K562 (cell line): ENCODE measurements at regions not wholly inside any gene's neighbourhood (a gene's known extent, or its start where the extent isn't known, plus 50 kb on each side); places are given as distances from the start of the nearest gene placed in this dataset.
"Not testable (repeated sequence)": the region's sequence is repeated elsewhere in the genome, so short reads cannot be mapped to it uniquely, and the experiment has no call there.

Experiments used
- ATAC-seq: fragments of 200-7000 bp; cut with Tn5 transposase; 3 replicates; pipeline ENCODE4 v1.9.1; 2020; ENCODE audit warnings: moderate library complexity
- BruUV-seq: library from RNA; stranded (reverse); fragments of 400-500 nt; replicated peaks from 2 replicates; lab custom pipeline; 2021; lab: Mats Ljungman, UMichigan
- CTCF ChIA-PET: fragments of 300-600 bp; formaldehyde crosslinking; extraction: SDS; loops from one replicate; lab custom pipeline; 2021; ENCODE audit warnings: low intra/inter-chr PET ratio; lab: Yijun Ruan, JAX
- POLR2A ChIA-PET: fragments of 300-600, 350-650 bp; sonication (Branson Sonifier 250); formaldehyde crosslinking; extraction: SDS; loops from one replicate; lab custom pipeline; 2021; ENCODE audit warnings: antibody characterized with exemption, inconsistent platforms; lab: Yijun Ruan, JAX
- DNase-seq, 4 experiments: peaks; one replicate each; pipeline versions ENCODE4 v3.0.0 to v3.0.0-alpha.2; 2011 to 2018; ENCODE audit warnings: low spot score in 3 of 4, mixed read lengths in 3 of 4; ENCODE audit errors: extremely low read depth in 1 of 4
- FAIRE-seq: peaks from 2 replicates; lab custom pipeline; 2011; peaks lifted over from hg19 to GRCh38; lab: Jason Lieb, UNC
- H2AFZ ChIP-seq: 2 replicates; pipeline ENCODE4 v1.6.0; 2011; ENCODE audit warnings: low read depth, low read length, control low read depth, inconsistent platforms
- H3K27ac ChIP-seq: fragments of 200-600 bp; 3 replicates; pipeline ENCODE4 v1.8.0; 2011; ENCODE audit warnings: low read depth, mild to moderate bottlenecking, control low read depth, inconsistent platforms, low read length, moderate library complexity, mixed read lengths; ENCODE audit errors: extremely low read depth
- H3K27me3 ChIP-seq, 2 experiments: fragments of 300-600 bp in 1 of 2; 2 replicates in 1 of 2; 3 replicates in 1 of 2; pipeline versions ENCODE4 v1.6.0 to v1.8.0; 2011; ENCODE audit warnings: inconsistent platforms in 2 of 2, low read length in 2 of 2, mild to moderate bottlenecking in 1 of 2, mixed read lengths in 1 of 2, moderate library complexity in 1 of 2; ENCODE audit not compliant: control insufficient read depth in 2 of 2, insufficient read depth in 2 of 2
- H3K36me3 ChIP-seq: fragments of 300-600 bp; 3 replicates; pipeline ENCODE4 v1.8.0; 2011; ENCODE audit warnings: mild to moderate bottlenecking, low read length, inconsistent platforms; ENCODE audit not compliant: control insufficient read depth, insufficient read depth
- H3K4me1 ChIP-seq, 2 experiments: fragments of 200-600 bp in 1 of 2; replicated peaks in 1 of 2; 2 replicates in 1 of 2; 3 replicates in 1 of 2; pipeline versions ENCODE4 v1.5.1 to v1.8.0; 2011; ENCODE audit warnings: inconsistent platforms in 2 of 2, low read length in 2 of 2, mild to moderate bottlenecking in 1 of 2, mixed read lengths in 1 of 2, moderate library complexity in 1 of 2; ENCODE audit not compliant: control insufficient read depth in 2 of 2, insufficient read depth in 2 of 2
- H3K4me2 ChIP-seq: 2 replicates; pipeline ENCODE4 v1.6.1; 2011; ENCODE audit warnings: low read length, control low read depth, inconsistent platforms, mixed read lengths; ENCODE audit not compliant: insufficient read depth
- H3K4me3 ChIP-seq: fragments of 200-600 bp; sonication (generic), shearing (Covaris generic); 2 replicates; pipeline ENCODE4 v1.5.1; 2016; ENCODE audit warnings: control low read depth, inconsistent platforms
- H3K79me2 ChIP-seq: fragments of 200-600 bp; 3 replicates; pipeline ENCODE4 v1.8.0; 2011; ENCODE audit warnings: low read length, inconsistent platforms; ENCODE audit not compliant: control insufficient read depth, insufficient read depth
- H3K9ac ChIP-seq, 2 experiments: 2 replicates each; pipeline versions ENCODE4 v1.6.0 to v1.6.1; 2011; ENCODE audit warnings: low read depth in 2 of 2, low read length in 2 of 2, control low read depth in 1 of 2, inconsistent platforms in 1 of 2, mild to moderate bottlenecking in 1 of 2, mixed read lengths in 1 of 2; ENCODE audit not compliant: insufficient read depth in 1 of 2
- H3K9me1 ChIP-seq: one replicate; pipeline ENCODE4 v1.6.0; 2011; ENCODE audit warnings: inconsistent platforms, mild to moderate bottlenecking, low read length, moderate library complexity; ENCODE audit not compliant: control insufficient read depth, insufficient read depth
- H3K9me3 ChIP-seq: replicated peaks from 2 replicates; pipeline ENCODE4 v1.5.1; 2011; ENCODE audit warnings: low read depth, low read length, inconsistent platforms; ENCODE audit not compliant: control insufficient read depth, insufficient read depth
- H4K20me1 ChIP-seq: replicated peaks from 2 replicates; pipeline ENCODE4 v1.6.1; 2011; ENCODE audit warnings: low read length, inconsistent platforms, mixed read lengths; ENCODE audit not compliant: control insufficient read depth, insufficient read depth
- RBBP5 ChIP-seq: fragments of 200-600 bp; sonication (generic); IDR thresholded peaks from 2 replicates; pipeline ENCODE4 v1.6.1; 2012; ENCODE audit warnings: borderline replicate concordance, mild to moderate bottlenecking, low read length, control low read depth, inconsistent platforms; ENCODE audit not compliant: insufficient read depth, poor library complexity, severe bottlenecking
- ZNF778 ChIP-seq: fragments of 450-650 bp; formaldehyde crosslinking; IDR thresholded peaks from 2 replicates; pipeline ENCODE4 v1.4.0; 2020; ENCODE audit warnings: mild to moderate bottlenecking, moderate library complexity
- WGBS: fragments of 100-300 bp; shearing (Covaris generic); methylation state at CpG from one replicate; pipeline ENCODE4 v1.1.6; 2016; ENCODE audit warnings: low coverage, mixed read lengths; ENCODE audit not compliant: insufficient coverage; ENCODE audit errors: missing lambda C conversion rate; 5-methylcytosine and 5-hydroxymethylcytosine counted together
- in situ Hi-C: fragments of 300-500 bp; cut with MboI; formaldehyde crosslinking; loops from 4 replicates; pipeline ENCODE4 v1.15.0; 2018; ENCODE audit warnings: inconsistent platforms, mixed read lengths
- intact Hi-C: fragments of 100-400 bp; cut with micrococcal nuclease; formaldehyde crosslinking; loops from 2 replicates; pipeline ENCODE4 v1.14.2; 2022

GRCh38 chr15:77895742-77896141 lies 181.8 kb downstream of the TBC1D2B start:
- Histone ChIP-seq H3K4me2 (no peak overlapping the region), H3K27ac (no peak overlapping the region), H3K36me3 (no peaks in the 10 kb centered on the region), H3K9me3 (no peaks in the 10 kb centered on the region), H3K9me1 (peaks cover 3% of the 10 kb centered on the region), H3K4me3 (no peak overlapping the region), H3K79me2 (no peaks in the 10 kb centered on the region), H4K20me1 (no peaks in the 10 kb centered on the region), H3K27me3 (peaks cover 7 to 50% of the 10 kb centered on the region in 2 experiments), H2AFZ (no peak overlapping the region), H3K4me1 (peaks cover 2 to 14% of the 10 kb centered on the region in 2 experiments; a peak in 3 of 5 replicates), H3K9ac (no peak overlapping the region)
- ChIA-PET CTCF (no interaction called here), POLR2A (no interaction called here)
- TF ChIP-seq ZNF778 (CRISPR knock-in tag) (no peak), RBBP5 (no peak)
- WGBS, result 2% methylated on average over 3 of the region's 3 CpGs
- DNase-seq (no peak), FAIRE-seq (no peak), ATAC-seq (no peak)
- no TSS peak for BruUV-seq
- in situ Hi-C loops (no loop called here), intact Hi-C loops (no loop called here)

- 0% methylated on average over 2 of the region's 4 CpGs for WGBS
- H3K9me1 ChIP-seq, H3K36me3 ChIP-seq, H3K9ac ChIP-seq, H3K27ac ChIP-seq, H3K4me2 ChIP-seq, H3K9me3 ChIP-seq, H3K4me1 ChIP-seq, ATAC-seq, in situ Hi-C loops, intact Hi-C loops, POLR2A ChIA-PET, H4K20me1 ChIP-seq, CTCF ChIA-PET, H2AFZ ChIP-seq, BruUV-seq, H3K4me3 ChIP-seq, H3K79me2 ChIP-seq, DNase-seq: not testable (repeated sequence)
- peaks cover 7 to 55% of the 10 kb centered on the region in 2 experiments for H3K27me3 ChIP-seq
- peak; percentile 52 for FAIRE-seq
These were observed 182.4 kb downstream of the TBC1D2B start for GRCh38 chr15:77895145-77895544.

- H4K20me1 ChIP-seq, H3K9me1 ChIP-seq, H3K4me1 ChIP-seq, CTCF ChIA-PET, H3K4me3 ChIP-seq, BruUV-seq, FAIRE-seq, H3K79me2 ChIP-seq, H2AFZ ChIP-seq, H3K9me3 ChIP-seq, ATAC-seq, H3K9ac ChIP-seq, H3K36me3 ChIP-seq, DNase-seq, H3K4me2 ChIP-seq, intact Hi-C loops, POLR2A ChIA-PET, in situ Hi-C loops, H3K27ac ChIP-seq: not testable (repeated sequence)
- peaks cover 7 to 60% of the 10 kb centered on the region in 2 experiments for H3K27me3 ChIP-seq
- 0% methylated on average over 22 of the region's 52 CpGs for WGBS
These were observed 183.6 kb downstream of the TBC1D2B start for GRCh38 chr15:77893671-77894640.
